ENCODE measurements at regions not wholly inside any gene's neighbourhood (a gene's known extent, or its start where the extent isn't known, plus 50 kb on each side); places are given as distances from the start of the nearest gene placed in this dataset.

DNA sequence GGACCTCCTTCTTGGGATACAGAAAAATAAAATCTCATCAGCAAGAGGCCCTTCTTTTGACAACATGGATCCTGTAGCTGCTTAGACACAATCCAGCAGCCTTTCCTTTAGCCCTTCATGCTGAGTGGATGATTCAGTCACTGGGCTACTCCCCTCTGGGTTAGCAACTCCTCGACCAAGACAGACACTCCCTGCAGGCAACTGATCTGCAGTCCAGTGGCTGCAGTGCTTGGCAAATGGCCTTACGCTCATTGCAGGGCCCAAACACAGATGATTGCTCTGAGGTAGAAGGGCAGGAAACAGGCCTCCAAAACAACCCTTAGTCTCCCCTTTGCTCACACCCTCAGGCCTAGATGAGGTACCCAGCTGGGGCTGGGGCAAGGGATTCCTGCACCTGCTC, 73.2 kb upstream of the OPCML start:
- no peak overlapping the region for H3K27ac ChIP-seq
- ATAC-seq (replicated peaks in 6 of 8), result peak in 7 of 8 experiments; percentile 13 to 69 (median 44)
- in situ Hi-C loops (cut with MboI; ENCODE audit: low pct_unique_long_range_greater_than_20kb in 2 of 9, low sequenced_read_pairs in 9 of 9, unreplicated experiment in 9 of 9), result no loop called here
- 13 to 100% (median 75%) methylated on average over 1 to 2 of the region's 2 CpGs; no CpG with 5 or more reads in 4 of the 10 experiments for WGBS, 10 experiments
- no peaks in the 10 kb centered on the region for H3K4me1 ChIP-seq (replicated peaks in 1 of 2)
- no peak overlapping the region for H3K4me3 ChIP-seq

DNA sequence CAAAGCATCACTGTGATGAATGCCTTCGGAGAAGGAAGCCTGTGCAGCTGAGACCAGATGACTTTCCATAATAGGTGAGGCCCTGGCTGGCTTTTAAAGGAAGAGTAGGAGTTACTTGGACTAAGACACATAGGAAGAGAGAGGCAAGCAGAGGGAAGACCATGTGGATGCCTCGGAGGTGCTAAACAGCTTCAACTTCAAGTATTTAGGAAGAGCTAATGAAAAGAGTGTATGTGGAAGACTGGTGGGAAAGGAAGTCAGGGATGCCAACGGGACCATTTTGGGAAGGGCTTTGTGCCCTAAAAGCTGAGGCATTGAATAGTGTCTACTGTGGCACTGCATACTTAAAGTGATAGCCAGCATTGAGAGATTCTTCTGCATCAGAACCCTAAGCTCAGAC, 69.3 kb upstream of the OPCML start:
- 0 to 93% (median 62%) methylated on average over 1 to 3 of the region's 3 CpGs; no CpG with 5 or more reads in 1 of the 10 experiments for WGBS, 10 experiments
- H3K4me1 ChIP-seq (replicated peaks in 1 of 2), result no peaks in the 10 kb centered on the region
- no peak for ATAC-seq (replicated peaks in 6 of 8)
- H3K27ac ChIP-seq, result no peak overlapping the region
- H3K4me3 ChIP-seq, result no peak overlapping the region
- in situ Hi-C loops (cut with MboI; ENCODE audit: low pct_unique_long_range_greater_than_20kb in 2 of 9, low sequenced_read_pairs in 9 of 9, unreplicated experiment in 9 of 9), result no loop called here

GRCh38 chr11:133600786-133601185, 68.5 kb upstream of the OPCML start:
- Histone ChIP-seq H3K27ac (no peak overlapping the region), H3K4me3 (no peak overlapping the region), H3K4me1 (replicated peaks in 1 of 2) (no peaks in the 10 kb centered on the region)
- WGBS, 10 experiments, result 0 to 92% (median 75%) methylated on average over 1 to 5 of the region's 6 CpGs; no CpG with 5 or more reads in 1 of the 10 experiments
- no peak for ATAC-seq (replicated peaks in 6 of 8)
- in situ Hi-C loops (cut with MboI; ENCODE audit: low pct_unique_long_range_greater_than_20kb in 2 of 9, low sequenced_read_pairs in 9 of 9, unreplicated experiment in 9 of 9), result no loop called here

GRCh38 chr11:133600306-133600705, 68.0 kb upstream of the OPCML start:
- no peak overlapping the region for H3K27ac ChIP-seq
- in situ Hi-C loops (cut with MboI; ENCODE audit: low pct_unique_long_range_greater_than_20kb in 2 of 9, low sequenced_read_pairs in 9 of 9, unreplicated experiment in 9 of 9), result no loop called here
- 87 to 100% (median 96%) methylated on average over 2 to 5 of the region's 5 CpGs; no CpG with 5 or more reads in 5 of the 10 experiments for WGBS, 10 experiments

DNA sequence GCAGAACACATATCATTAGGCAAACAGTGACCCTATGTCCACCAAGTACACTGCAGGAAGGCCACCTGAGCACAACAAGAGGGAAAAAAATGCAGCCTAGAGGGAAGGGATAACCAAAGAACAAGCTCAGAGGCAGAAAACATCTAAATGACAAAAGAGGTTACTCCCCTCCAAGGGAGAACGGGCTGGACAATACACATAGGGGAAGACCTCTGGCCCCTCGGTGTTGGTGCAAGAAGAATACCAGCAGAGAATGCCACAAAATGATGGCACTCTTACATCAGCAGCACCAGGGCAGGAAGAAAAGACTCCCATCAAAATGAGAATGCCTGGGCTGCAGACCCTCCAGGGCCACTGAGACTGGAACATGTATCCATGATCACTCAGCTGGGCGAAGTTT, 66.6 kb upstream of the OPCML start:
- Histone ChIP-seq H3K4me1 (replicated peaks in 1 of 2) (no peaks in the 10 kb centered on the region), H3K27ac (no peak overlapping the region), H3K4me3 (no peak overlapping the region)
- in situ Hi-C loops (cut with MboI; ENCODE audit: low pct_unique_long_range_greater_than_20kb in 2 of 9, low sequenced_read_pairs in 9 of 9, unreplicated experiment in 9 of 9), result no loop called here
- WGBS, 10 experiments, result 0 to 100% (median 20%) methylated on average over 1 to 3 of the region's 3 CpGs; no CpG with 5 or more reads in 2 of the 10 experiments
- ATAC-seq (replicated peaks in 6 of 8), result no peak

More at GRCh38 chr11:133600306-133600705, 68.0 kb upstream of the OPCML start:
- ATAC-seq (replicated peaks in 6 of 8), result no peak
- Histone ChIP-seq H3K4me3 (no peak overlapping the region), H3K4me1 (replicated peaks in 1 of 2) (no peaks in the 10 kb centered on the region)

- Histone ChIP-seq H3K27ac (no peak overlapping the region), H3K4me3 (no peak overlapping the region), H3K4me1 (replicated peaks in 1 of 2) (no peaks in the 10 kb centered on the region)
- ATAC-seq (replicated peaks in 6 of 8), result no peak
- WGBS, 10 experiments, result 0 to 100% (median 67%) methylated on average over 1 to 3 of the region's 3 CpGs; no CpG with 5 or more reads in 1 of the 10 experiments
- in situ Hi-C loops (cut with MboI; ENCODE audit: low pct_unique_long_range_greater_than_20kb in 2 of 9, low sequenced_read_pairs in 9 of 9, unreplicated experiment in 9 of 9), result no loop called here
Measured at GRCh38 chr11:133597236-133597635, 64.9 kb upstream of the OPCML start.

- Histone ChIP-seq H3K4me1 (replicated peaks in 1 of 2) (no peaks in the 10 kb centered on the region), H3K27ac (no peak overlapping the region), H3K4me3 (no peak overlapping the region)
- WGBS, 10 experiments, result 9 to 100% (median 86%) methylated on average over 1 to 9 of the region's 21 CpGs
- in situ Hi-C loops (cut with MboI; ENCODE audit: low pct_unique_long_range_greater_than_20kb in 2 of 9, low sequenced_read_pairs in 9 of 9, unreplicated experiment in 9 of 9), result no loop called here
- ATAC-seq (replicated peaks in 6 of 8), result no peak
Measured at GRCh38 chr11:133595998-133596590, 63.8 kb upstream of the OPCML start.

DNA sequence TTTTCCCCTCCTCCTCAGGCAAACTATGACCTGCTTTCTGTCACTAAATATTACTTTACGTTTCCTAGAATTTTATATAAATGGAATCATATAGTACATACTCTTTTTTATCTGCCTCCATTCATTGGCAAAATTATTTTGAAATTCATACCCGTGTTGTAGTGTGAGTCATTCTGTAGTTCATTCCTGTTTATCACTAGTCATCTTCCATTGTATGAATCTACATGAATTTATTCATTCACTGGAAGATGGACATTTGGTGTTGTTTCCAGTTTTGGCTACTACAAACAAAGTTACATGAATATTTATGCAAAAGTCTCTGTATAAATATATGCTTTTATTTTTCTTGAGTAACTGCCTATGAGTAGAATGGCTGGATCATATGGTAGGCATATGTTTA, 60.7 kb upstream of the OPCML start:
- no peak overlapping the region for H3K27ac ChIP-seq
- in situ Hi-C loops (cut with MboI; ENCODE audit: low pct_unique_long_range_greater_than_20kb in 2 of 9, low sequenced_read_pairs in 9 of 9, unreplicated experiment in 9 of 9), result no loop called here
- WGBS, 10 experiments, result 0 to 95% (median 77%) methylated on average over 1 to 2 of the region's 2 CpGs
- no peaks in the 10 kb centered on the region for H3K4me1 ChIP-seq (replicated peaks in 1 of 2)
- no peak overlapping the region for H3K4me3 ChIP-seq
- peak in 2 of 8 experiments; percentile 46 to 94 for ATAC-seq (replicated peaks in 6 of 8)

DNA sequence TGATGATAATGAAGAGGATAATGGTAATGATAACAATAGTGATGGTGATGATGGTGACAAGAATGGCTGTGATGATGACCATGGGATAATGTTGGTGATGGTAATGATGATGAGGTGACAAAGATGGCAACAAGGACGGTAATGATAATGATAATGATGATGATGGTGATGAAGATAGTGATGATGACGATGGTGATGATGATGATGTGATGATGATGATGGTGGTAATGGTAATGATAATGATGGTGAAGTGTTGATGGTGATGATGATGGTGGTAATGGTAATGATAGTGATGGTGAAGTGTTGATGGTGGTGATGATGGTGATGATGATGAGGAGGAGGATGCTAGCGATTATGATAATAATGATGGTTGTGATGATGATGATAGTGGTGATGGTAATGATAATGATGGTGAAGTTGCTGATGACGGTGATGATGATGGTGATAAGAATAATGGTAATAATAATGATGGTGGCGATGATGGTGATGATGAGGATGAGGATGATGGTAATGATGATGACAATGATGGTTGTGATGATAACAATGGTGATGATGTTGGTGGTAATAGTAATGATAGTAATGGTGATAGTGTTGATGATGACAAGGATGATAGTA, 54.7 kb upstream of the OPCML start:
- 7 to 100% (median 87%) methylated on average over 1 to 5 of the region's 5 CpGs for WGBS, 10 experiments
- in situ Hi-C loops (cut with MboI; ENCODE audit: low pct_unique_long_range_greater_than_20kb in 2 of 9, low sequenced_read_pairs in 9 of 9, unreplicated experiment in 9 of 9), result no loop called here
- no peak for ATAC-seq (replicated peaks in 6 of 8)
- Histone ChIP-seq H3K4me1 (replicated peaks in 1 of 2) (no peaks in the 10 kb centered on the region), H3K4me3 (no peak overlapping the region), H3K27ac (no peak overlapping the region)

- peaks cover 7% of the 10 kb centered on the region in 2 donors for H3K4me1 ChIP-seq (replicated peaks in 1 of 2)
- no peak overlapping the region for H3K27ac ChIP-seq
- no peak overlapping the region for H3K4me3 ChIP-seq
- in situ Hi-C loops (cut with MboI; ENCODE audit: low pct_unique_long_range_greater_than_20kb in 2 of 9, low sequenced_read_pairs in 9 of 9, unreplicated experiment in 9 of 9), result no loop called here
- WGBS, 10 experiments, result 8 to 100% (median 73%) methylated on average over 1 to 7 of the region's 7 CpGs; no CpG with 5 or more reads in 3 of the 10 experiments
- ATAC-seq (replicated peaks in 6 of 8), result peak in 1 of 8 experiments; percentile 66
Measured at GRCh38 chr11:133582750-133583149, 50.4 kb upstream of the OPCML start.

GRCh38 chr11:133582326-133582725, 50.0 kb upstream of the OPCML start:
- ATAC-seq (replicated peaks in 6 of 8), result no peak
- in situ Hi-C loops (cut with MboI; ENCODE audit: low pct_unique_long_range_greater_than_20kb in 2 of 9, low sequenced_read_pairs in 9 of 9, unreplicated experiment in 9 of 9), result no loop called here
- 0 to 100% (median 94%) methylated on average over 1 of the region's 1 CpG; no CpG with 5 or more reads in 4 of the 10 experiments for WGBS, 10 experiments

More at GRCh38 chr11:133582326-133582725, 50.0 kb upstream of the OPCML start:
- Histone ChIP-seq H3K4me3 (no peak overlapping the region), H3K27ac (no peak overlapping the region), H3K4me1 (replicated peaks in 1 of 2) (peaks cover 7% of the 10 kb centered on the region in 2 donors)

All from motor neuron (in vitro differentiated cells).